ENCODE measurements at regions not wholly inside any gene's neighbourhood (a gene's known extent, or its start where the extent isn't known, plus 50 kb on each side); places are given as distances from the start of the nearest gene placed in this dataset.
"Not testable (repeated sequence)": the region's sequence is repeated elsewhere in the genome, so short reads cannot be mapped to it uniquely, and the experiment has no call there.

DNA sequence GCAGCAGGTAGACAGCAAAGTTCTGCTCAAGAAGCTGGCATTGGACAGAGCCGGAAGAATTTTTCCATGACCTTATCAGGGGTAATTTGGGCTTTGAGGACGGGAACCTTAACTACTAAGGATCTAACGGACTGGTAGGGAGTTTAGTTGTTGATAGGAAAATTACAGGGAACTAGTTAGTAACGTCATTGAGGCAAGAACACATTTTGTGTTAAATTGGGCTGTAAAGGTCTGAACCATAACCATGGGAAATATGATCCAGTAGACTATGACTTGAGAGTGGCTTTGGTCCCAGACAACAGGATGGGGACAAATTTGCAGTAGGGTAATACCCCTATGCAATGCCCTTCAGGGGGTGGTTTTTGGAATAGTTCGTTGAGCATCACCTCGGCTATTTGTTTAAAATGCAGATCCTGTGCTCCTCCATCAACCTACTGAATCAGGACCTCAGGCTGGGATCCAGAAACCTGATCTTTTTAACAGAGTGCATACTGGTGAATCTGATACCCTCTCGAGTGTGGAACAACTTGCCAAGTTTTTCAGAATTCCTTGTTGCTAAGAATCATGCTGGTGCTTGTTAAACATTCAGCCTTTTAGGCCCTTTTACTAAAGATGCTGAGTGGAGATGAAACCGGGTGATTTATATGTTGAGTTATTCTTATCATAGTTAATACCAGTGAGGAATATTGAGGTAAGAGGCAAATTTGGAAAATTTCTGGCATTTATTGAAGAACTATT is 255.1 kb downstream of the MAP2K6 start:
- no peak for FAIRE-seq
- DNase-seq (ENCODE audit: extremely low spot score, insufficient read length, low read depth): no peak

GRCh38 chr17:69672924-69673323 is 258.4 kb downstream of the MAP2K6 start:
- FAIRE-seq (no peak), DNase-seq (ENCODE audit: extremely low spot score, insufficient read length, low read depth) (no peak)

DNA sequence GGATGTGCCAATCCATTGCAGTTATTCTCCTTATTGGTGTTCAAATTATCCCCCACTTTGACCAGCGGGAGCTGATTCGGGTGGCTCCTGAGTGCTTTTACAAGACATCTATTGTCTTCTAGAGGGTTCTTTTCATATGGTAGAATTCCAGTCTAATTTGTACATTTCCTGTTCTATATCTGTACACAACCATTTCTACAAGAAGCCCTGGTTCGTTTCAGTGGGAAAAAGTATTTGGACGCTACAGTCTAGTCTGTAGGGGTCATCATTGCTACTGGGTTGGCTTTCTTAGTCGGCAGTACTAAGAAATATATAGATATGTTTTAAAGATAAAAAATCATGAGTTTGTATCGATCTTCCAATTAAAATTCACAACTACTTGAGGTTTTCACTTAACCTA is 262.6 kb downstream of the MAP2K6 start:
- no peak for FAIRE-seq

DNA sequence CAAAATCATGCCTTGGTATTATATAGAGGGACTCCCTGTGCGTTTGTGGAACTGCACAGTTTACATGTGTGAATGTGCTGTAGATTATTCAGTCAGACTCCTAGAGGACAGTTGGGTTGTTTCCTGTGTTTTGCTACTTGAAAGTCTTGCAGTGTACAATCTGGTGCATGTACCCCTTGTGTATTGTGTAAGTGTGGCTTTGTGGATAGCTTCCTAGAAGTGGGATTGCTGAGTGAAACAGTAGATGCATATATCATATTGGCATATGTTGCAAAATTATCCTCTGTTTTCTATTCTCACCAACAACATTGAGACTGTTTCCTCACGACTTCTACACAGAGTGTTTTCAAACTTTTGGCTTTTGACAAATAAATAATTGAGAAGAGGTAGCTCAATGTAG is 263.7 kb downstream of the MAP2K6 start:
- no peak for DNase-seq (ENCODE audit: extremely low spot score, insufficient read length, low read depth)
- FAIRE-seq: no peak

More for the DNA sequence above, 262.6 kb downstream of the MAP2K6 start:
- DNase-seq (ENCODE audit: extremely low spot score, insufficient read length, low read depth): no peak

DNA sequence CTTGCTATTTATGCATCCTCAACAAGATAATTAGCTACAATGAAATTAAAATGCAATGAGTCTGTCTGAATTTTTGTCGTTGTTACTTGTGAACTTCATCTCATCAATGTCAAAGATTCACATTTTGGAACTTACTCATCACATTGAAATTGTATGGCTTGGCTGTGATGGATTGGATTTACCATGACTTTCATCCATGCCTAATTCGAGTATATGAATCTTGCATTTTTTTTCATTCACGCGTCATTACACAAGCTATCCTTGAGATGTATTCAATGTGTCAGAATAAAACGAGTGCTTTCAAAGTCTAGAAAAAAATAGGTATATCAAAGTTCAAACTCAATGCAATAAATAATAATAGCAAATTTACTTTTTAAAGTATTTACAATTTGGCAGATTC is 265.3 kb downstream of the MAP2K6 start:
- no peak for FAIRE-seq
- no peak for DNase-seq (ENCODE audit: extremely low spot score, insufficient read length, low read depth)

- DNase-seq (ENCODE audit: extremely low spot score, insufficient read length, low read depth): no peak
- no peak for FAIRE-seq
Measured at GRCh38 chr17:69684251-69684650, 269.8 kb downstream of the MAP2K6 start.

GRCh38 chr17:69685150-69685549 is 270.7 kb downstream of the MAP2K6 start:
- not testable (repeated sequence) for DNase-seq (ENCODE audit: extremely low spot score, insufficient read length, low read depth); FAIRE-seq

DNA sequence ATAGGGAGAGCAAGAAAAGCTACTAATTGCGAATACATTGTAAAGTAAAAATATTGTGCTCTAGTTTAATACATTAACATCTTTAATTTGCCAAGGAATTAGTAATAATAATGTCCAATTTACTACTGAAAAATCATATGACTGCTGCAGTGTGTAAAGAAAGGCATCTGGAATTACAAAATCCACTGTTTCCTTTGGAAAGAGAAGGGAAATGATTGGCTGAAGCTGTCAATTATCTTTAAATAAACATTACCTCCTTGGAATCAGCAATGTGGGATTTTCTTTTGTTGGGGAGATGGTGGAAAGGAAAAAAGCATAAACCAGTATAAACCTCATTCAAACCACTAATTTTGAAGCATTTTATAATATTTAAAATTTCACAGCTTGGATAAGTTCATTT is 276.0 kb downstream of the MAP2K6 start:
- DNase-seq (ENCODE audit: extremely low spot score, insufficient read length, low read depth) (no peak), FAIRE-seq (no peak)

DNA sequence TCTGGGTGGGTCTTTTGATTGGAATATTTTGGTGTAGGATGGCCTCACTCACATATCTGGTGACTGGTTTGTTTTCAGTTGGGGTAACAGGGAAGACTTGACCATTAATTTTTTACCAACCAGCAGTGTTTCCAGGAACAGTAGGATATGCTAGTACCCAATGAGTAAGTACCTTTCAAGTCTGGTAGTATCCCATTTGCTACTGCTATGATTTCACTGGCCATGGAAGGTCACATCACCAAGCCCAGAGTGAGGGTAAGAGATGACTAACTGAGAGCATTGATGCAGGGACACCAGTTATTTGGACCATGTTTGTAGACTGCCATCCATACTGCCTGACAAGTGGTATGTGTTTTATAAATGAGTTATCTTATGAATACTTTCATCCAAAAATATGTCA is 277.7 kb downstream of the MAP2K6 start:
- no peak for DNase-seq (ENCODE audit: extremely low spot score, insufficient read length, low read depth)
- no peak for FAIRE-seq

DNA sequence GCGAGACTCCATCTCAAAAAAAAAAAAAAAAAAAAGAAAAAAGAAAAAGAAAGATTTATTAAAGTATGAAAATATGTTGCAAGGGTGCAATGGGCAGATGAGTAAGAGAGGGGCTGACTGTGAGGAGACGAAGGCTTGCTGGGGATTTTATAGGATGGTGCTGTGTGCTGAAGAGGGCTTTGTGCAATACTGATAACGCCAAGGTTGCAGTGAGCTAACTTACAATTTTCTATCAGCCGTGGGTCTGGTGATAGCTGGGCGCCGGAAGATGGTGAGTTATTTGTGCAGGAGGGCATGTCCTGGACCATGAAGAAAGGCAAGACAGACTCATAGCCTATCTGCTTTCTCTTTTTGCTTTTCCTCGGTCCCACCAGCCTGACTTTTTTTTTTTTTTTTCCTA is 281.1 kb downstream of the MAP2K6 start:
- FAIRE-seq (no peak), DNase-seq (ENCODE audit: extremely low spot score, insufficient read length, low read depth) (no peak)

DNA sequence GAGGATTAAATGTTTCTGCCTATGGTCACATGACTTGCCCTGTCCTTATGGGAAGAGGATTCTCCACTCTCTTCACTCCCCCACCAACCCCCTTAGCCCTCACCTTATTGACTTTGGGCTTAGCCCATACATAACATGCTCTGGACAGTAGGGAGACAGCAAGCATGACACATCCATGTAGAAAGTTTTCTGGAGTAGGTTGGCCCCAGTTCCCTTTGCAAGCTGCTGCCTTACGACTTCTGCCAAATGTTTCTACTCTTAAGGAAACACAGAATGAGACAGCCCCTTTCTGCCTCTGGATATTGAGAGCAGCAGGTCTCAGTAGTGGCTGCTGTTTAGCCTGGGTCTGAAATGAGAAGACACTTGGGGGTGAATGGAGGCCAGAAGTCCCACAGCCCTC is 282.2 kb downstream of the MAP2K6 start:
- FAIRE-seq (no peak), DNase-seq (ENCODE audit: extremely low spot score, insufficient read length, low read depth) (no peak)

- DNase-seq (ENCODE audit: extremely low spot score, insufficient read length, low read depth); FAIRE-seq: not testable (repeated sequence)
Measured at GRCh38 chr17:69698352-69698751, 283.9 kb downstream of the MAP2K6 start.

DNA sequence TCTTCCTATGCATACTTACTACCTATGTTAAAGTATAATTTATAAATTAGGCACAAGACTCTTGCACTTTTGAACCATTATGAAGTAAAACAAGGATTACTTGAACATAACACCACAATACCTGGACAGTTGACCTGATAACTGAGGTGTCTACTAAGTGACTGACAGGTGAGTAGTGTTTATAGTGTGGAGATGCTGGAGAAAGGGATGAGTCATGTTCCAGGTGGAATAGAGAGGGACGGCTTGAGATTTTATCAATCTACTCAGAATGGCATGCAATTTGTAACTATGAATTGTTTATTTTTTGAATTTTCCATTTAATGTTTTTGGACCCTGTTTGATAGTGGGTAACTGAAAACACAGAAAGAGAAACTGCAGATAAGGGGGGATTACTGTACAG is 287.6 kb downstream of the MAP2K6 start:
- FAIRE-seq (no peak), DNase-seq (ENCODE audit: extremely low spot score, insufficient read length, low read depth) (no peak)

DNA sequence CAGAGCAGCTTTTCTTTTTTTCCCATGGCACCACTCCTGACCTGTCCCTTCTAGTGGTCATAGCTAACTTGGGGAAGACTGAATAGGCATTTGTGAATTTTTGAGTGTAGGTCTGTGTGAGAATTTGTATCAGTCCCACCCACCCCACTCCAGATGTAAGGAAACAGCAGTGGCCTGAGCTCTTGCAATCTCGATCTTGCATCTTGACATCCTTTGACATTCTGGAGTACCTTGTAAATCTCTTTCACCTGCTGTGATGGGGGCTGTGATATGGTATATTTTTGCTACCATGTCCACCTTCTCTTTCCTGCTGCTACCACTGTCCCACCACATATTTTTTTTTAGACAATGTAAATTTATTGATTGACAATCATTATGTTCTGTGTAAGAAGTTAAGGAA is 289.3 kb downstream of the MAP2K6 start:
- no peak for DNase-seq (ENCODE audit: extremely low spot score, insufficient read length, low read depth)
- FAIRE-seq: no peak

- DNase-seq (ENCODE audit: extremely low spot score, insufficient read length, low read depth): no peak
Measured at GRCh38 chr17:69704935-69705334, 290.4 kb downstream of the MAP2K6 start.

DNA sequence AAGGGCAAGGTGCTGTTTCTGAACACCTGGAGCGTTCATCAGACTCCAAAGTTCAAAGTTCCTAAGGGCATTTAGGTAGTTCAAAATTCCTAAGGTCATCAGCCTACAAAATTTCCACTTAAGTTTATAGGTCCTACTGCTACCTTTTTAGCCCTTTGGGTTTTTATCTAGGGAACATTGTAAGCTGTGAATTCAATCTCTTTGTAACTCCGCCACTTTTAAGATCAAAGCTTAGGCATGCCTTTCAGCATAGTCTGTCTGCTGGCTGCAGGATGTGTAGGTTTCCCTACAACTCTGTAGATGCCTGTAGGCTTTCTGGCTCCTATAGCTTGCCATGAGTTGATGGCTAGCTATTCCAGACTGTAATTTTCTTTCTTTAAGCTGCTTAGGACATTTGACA is 291.6 kb downstream of the MAP2K6 start:
- DNase-seq (ENCODE audit: extremely low spot score, insufficient read length, low read depth): no peak
- FAIRE-seq: no peak

More at GRCh38 chr17:69704935-69705334, 290.4 kb downstream of the MAP2K6 start:
- no peak for FAIRE-seq

DNA sequence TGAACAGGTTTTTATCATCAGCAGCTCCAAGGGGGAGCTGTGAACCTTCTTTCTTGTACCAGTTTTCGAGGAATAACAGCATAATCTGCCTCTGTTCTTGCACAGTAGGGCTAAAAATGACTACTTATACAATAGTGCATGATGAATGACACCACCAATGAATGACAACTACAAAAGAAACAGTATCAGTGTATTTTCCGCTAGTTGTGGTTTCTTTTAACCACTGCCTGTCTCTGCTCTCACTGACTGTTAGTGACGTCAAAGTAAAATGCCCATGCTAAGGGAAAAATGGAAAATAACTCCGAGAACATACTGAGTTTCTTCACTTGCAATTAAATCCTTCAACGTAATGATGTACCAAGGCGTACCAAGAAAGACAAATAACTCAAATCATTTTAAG is 294.9 kb downstream of the MAP2K6 start:
- DNase-seq (ENCODE audit: extremely low spot score, insufficient read length, low read depth) (no peak), FAIRE-seq (no peak)

- DNase-seq (ENCODE audit: extremely low spot score, insufficient read length, low read depth): no peak
- FAIRE-seq: no peak
Measured at GRCh38 chr17:69710926-69711325, 296.4 kb downstream of the MAP2K6 start.

GRCh38 chr17:69711541-69711940 is 297.0 kb downstream of the MAP2K6 start:
- DNase-seq (ENCODE audit: extremely low spot score, insufficient read length, low read depth) (no peak), FAIRE-seq (no peak)

DNA sequence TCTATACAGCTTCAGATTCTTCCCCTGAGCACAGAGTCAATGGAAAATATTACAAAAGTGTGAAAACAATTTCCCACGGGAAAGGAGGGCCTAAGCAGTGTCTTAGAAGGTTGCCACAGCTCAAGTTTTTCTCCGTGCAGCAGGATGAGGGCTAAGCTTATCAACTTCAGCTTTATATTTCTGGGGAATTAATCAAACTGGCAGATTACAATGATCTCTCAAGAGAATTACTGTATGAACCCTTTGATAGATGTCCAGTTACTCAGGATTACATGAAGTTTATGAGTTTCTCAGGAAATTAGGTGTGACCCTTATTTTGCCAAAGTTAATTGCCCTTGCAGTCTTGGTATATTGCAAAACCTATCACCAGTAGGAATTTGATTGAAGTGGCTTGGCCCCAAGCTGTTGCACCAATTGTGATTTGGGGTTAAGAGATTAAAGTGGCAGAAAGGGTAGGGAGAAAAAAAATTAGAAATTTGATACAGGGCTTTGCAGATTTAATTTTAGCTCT is 298.4 kb downstream of the MAP2K6 start:
- FAIRE-seq (no peak), DNase-seq (ENCODE audit: extremely low spot score, insufficient read length, low read depth) (no peak)

GRCh38 chr17:69713815-69714214 is 299.3 kb downstream of the MAP2K6 start:
- FAIRE-seq: no peak

DNA sequence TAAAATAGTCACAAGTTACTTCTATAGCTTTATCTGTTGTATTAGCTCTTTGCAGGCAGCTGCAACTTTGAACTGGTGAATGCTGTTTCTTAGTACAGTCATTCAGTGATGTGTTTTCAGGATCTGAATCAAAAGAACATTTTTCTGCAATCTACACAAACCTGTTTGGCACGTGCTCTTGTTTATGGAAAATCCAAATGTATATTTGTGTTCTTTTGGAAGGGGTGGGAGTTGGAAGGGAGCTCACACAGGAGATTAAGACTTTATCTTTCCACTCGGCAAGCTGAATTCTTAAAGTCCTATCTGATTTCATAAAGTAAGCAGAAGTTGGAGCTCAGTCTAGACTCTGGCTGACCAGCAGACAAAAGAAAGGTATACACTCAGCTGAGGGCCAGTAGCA is 300.2 kb downstream of the MAP2K6 start:
- no peak for DNase-seq (ENCODE audit: extremely low spot score, insufficient read length, low read depth)
- no peak for FAIRE-seq

More at GRCh38 chr17:69713815-69714214, 299.3 kb downstream of the MAP2K6 start:
- no peak for DNase-seq (ENCODE audit: extremely low spot score, insufficient read length, low read depth)

Measured in GM18507 (cell line).